Ovary (tissue), 7 donors: ENCODE measurements at regions not wholly inside any gene's neighbourhood (a gene's known extent, or its start where the extent isn't known, plus 50 kb on each side); places are given as distances from the start of the nearest gene placed in this dataset.

Experiments
- DNase-seq, 5 donors: peaks; one replicate each; pipeline ENCODE4 v3.0.0-alpha.2; 2019 to 2020
- H3K27ac ChIP-seq, 2 donors: fragments of 200-600 bp; one replicate each; pipeline versions ENCODE4 v1.5.1 to v1.8.0; 2019 to 2022
- H3K27me3 ChIP-seq: fragments of 200-600 bp; one replicate; pipeline ENCODE4 v1.8.0; 2022
- H3K36me3 ChIP-seq: fragments of 200-600 bp; sonication (generic); one replicate; pipeline ENCODE4 v1.5.1; 2019
- H3K4me1 ChIP-seq: one replicate; pipeline ENCODE4 v1.8.1; 2013; ENCODE audit warnings: mild to moderate bottlenecking, moderate library complexity; ENCODE audit not compliant: insufficient read depth
- H3K4me3 ChIP-seq: fragments of 200-600 bp; sonication (generic); one replicate; pipeline ENCODE4 v1.5.1; 2017
- H3K9me3 ChIP-seq, 2 donors: fragments of 200-600 bp in 1 of 2; sonication (generic) in 1 of 2; one replicate each; pipeline versions ENCODE4 v1.5.1 to v1.8.1; 2013 to 2019; ENCODE audit warnings: mild to moderate bottlenecking in 1 of 2, moderate library complexity in 1 of 2
- EP300 ChIP-seq: sonication (generic); formaldehyde crosslinking; IDR thresholded peaks from one replicate; pipeline ENCODE4 v1.6.1; 2017; ENCODE audit warnings: antibody characterized with exemption
- POLR2A ChIP-seq: fragments of 450-650 bp; IDR thresholded peaks from one replicate; pipeline ENCODE4 v1.6.1; 2017; ENCODE audit warnings: antibody characterized with exemption, mild to moderate bottlenecking, moderate library complexity
- WGBS, 3 donors: extraction: QIAGEN DNeasy Blood & Tissue Kit in 1 of 3; methylation state at CpG; one replicate each; pipeline versions ENCODE4 v1.1.5 to v1.1.7; 2013 to 2017; 5-methylcytosine and 5-hydroxymethylcytosine counted together
- intact Hi-C, 4 donors: fragments of 100-400 bp; cut with DNase I; formaldehyde crosslinking; loops; one replicate each; pipeline versions ENCODE4 v1.11.0 to v1.15.1; 2022 to 2023
- TF ChIP-seq, protein P1 (sequence below), 3 donors: fragments of 450-650 bp in 2 of 3; fragments of 200-600 bp in 1 of 3; IDR thresholded peaks; one replicate each; pipeline versions ENCODE4 v1.5.1 to v1.8.0; 2016 to 2022; ENCODE audit warnings: antibody characterized with exemption in 3 of 3, mild to moderate bottlenecking in 1 of 3
- donor health status: DM: no; HTN: no; CAD: no; lungs with moderate emphysema.
- donor health status: DM: no; HTN: no; CAD: no.
- donor health status: Bipolar disorder and iron deficiency.
- donor health status: DM: no; HTN: no; CAD: no.
- donor health status: DM: yes; HTN: yes; CAD: no.

DNA sequence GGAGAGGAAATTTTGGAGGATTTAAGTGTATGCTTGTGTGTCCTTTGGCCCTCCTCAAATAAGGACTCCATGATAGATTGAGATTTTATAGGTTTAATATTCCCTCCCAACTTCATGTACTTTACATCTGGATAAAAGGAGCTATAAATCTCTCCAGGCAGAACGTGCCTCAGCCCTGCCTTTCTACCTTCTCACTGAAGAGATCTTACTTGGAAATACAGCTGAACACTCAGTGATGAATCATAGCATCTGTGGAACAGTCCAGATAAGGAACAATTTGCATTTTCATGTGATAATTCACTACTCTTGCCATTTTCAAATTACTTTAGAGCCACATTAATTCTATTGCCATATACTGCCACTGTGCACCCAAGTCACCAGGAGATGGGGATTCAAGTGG is 364.6 kb upstream of the PODXL start:
- intact Hi-C loops = no loop called here
- H3K4me3 ChIP-seq = no peak overlapping the region
- WGBS, 3 donors = 0 to 9% (median 7%) methylated on average over 1 of the region's 1 CpG
- no peak overlapping the region for H3K27ac ChIP-seq
- H3K4me1 ChIP-seq = no peaks in the 10 kb centered on the region
- TF ChIP-seq, protein P1, sequence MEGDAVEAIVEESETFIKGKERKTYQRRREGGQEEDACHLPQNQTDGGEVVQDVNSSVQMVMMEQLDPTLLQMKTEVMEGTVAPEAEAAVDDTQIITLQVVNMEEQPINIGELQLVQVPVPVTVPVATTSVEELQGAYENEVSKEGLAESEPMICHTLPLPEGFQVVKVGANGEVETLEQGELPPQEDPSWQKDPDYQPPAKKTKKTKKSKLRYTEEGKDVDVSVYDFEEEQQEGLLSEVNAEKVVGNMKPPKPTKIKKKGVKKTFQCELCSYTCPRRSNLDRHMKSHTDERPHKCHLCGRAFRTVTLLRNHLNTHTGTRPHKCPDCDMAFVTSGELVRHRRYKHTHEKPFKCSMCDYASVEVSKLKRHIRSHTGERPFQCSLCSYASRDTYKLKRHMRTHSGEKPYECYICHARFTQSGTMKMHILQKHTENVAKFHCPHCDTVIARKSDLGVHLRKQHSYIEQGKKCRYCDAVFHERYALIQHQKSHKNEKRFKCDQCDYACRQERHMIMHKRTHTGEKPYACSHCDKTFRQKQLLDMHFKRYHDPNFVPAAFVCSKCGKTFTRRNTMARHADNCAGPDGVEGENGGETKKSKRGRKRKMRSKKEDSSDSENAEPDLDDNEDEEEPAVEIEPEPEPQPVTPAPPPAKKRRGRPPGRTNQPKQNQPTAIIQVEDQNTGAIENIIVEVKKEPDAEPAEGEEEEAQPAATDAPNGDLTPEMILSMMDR (IDR thresholded peaks at IDR 0.05) = no peak
- TF ChIP-seq EP300 (no peak), POLR2A (no peak)
- no peaks in the 10 kb centered on the region for H3K27me3 ChIP-seq
- no peak for DNase-seq
- H3K36me3 ChIP-seq = no peaks in the 10 kb centered on the region
- no peaks in the 10 kb centered on the region for H3K9me3 ChIP-seq

DNA sequence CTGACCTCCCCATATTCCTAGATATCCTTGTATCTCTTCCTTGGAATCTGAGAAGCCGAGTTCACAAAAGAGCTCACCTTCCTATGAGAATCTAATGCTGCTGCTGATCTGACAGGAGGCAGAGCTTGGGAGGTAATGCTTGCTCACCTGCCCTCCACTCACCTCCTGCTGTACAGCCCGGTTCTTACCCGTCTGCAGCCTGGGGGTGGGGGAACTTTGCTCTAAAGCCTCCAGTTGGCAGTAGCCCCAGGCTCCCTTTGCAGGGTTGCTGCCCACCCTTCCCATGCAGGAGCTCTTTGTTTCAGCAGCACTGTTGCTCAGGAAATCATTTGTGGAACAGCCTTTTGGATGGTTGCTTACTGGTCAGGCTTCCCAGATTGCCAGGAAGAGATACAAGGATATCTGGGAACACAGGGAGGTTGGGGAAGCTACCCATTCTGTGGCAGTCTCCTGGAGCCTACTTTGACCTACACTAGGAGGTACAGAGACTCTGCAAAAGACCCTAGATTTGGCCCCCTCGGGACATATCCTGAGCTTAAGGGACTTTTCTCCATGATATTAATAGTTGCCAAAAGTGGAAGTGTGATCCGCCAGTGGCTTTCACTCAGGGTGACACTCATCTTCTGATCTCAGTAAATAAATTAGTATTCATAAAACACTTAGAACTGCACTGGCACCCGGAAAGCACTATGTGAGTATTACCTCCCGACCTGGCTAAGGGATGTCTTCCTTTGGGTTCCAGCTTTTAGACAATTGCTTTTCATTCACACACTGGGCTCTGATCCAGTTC is 363.7 kb upstream of the PODXL start:
- Histone ChIP-seq H3K4me3 (no peak overlapping the region), H3K27ac (no peak overlapping the region), H3K36me3 (no peaks in the 10 kb centered on the region), H3K27me3 (no peaks in the 10 kb centered on the region), H3K9me3 (no peaks in the 10 kb centered on the region), H3K4me1 (no peaks in the 10 kb centered on the region)
- DNase-seq = no peak
- no peak for TF ChIP-seq POLR2A
- TF ChIP-seq EP300 = no peak
- TF ChIP-seq, protein P1 (IDR thresholded peaks at IDR 0.05) = no peak
- intact Hi-C loops = no loop called here
- 65 to 84% (median 69%) methylated on average over 7 of the region's 7 CpGs for WGBS, 3 donors

DNA sequence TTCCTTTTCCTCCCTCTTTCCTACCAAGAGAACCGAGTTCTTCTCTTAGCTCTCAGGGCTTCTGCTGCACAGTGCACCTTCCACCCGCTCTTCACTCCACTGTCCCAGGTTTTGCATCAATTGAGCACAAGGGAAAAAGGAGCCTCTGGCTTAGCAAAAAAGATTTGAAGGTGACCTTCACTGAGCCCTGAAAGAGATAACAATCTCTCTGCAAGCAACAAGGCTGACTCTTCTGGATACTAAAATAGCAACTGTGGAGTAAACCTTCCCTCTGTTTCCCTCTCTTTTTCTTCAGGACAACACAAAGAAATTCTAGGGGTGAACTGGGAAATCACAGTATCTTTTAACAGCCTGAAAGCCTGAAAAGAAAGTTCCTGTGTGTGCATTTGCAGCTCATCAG is 354.7 kb upstream of the PODXL start:
- DNase-seq = no peak
- 71 to 79% (median 74%) methylated on average over 2 of the region's 2 CpGs for WGBS, 3 donors
- Histone ChIP-seq H3K36me3 (no peaks in the 10 kb centered on the region), H3K27ac (no peak overlapping the region), H3K4me3 (no peak overlapping the region), H3K9me3 (peaks cover 0 to 3% of the 10 kb centered on the region in 2 donors), H3K4me1 (peaks cover 2% of the 10 kb centered on the region), H3K27me3 (no peaks in the 10 kb centered on the region)
- TF ChIP-seq, protein P1 (IDR thresholded peaks at IDR 0.05) = no peak
- TF ChIP-seq POLR2A (no peak), EP300 (no peak)
- intact Hi-C loops = no loop called here

DNA sequence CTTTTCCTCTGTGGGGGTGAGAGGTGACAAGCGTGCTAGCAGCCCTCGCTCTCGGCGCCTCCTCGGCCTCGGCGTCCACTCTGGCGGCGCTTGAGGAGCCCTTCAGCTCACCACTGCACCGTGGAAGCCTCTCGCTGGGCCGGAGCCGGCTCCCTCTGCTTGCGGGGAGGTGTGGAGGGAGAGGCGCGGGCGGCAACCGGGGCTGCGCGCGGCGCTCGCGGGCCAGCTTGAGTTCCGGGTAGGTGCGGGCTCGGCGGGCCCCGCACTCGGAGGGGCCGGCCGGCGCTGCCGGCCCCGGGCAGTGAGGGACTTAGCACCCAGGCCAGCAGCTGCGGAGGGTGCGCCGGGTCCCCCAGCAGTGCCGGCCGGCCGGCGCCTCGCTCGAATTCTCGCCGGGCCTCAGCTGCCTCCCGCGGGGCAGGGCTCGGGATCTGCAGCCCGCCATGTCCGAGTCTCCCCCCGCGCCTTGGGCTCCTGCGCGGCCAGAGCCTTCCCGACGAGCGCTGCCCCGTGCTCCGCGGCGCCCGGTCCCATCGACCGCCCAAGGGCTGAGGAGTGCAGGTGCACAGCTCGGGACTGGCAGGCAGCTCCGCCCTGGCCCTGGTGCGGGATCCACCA is 352.8 kb upstream of the PODXL start:
- Histone ChIP-seq H3K4me3 (peak overlapping the region; percentile 22), H3K9me3 (peaks cover 0 to 3% of the 10 kb centered on the region in 2 donors), H3K36me3 (no peaks in the 10 kb centered on the region), H3K27me3 (no peaks in the 10 kb centered on the region), H3K27ac (no peak overlapping the region), H3K4me1 (peaks cover 2% of the 10 kb centered on the region)
- TF ChIP-seq, protein P1 (IDR thresholded peaks at IDR 0.05) = no peak
- TF ChIP-seq EP300 (no peak), POLR2A (no peak)
- no peak for DNase-seq
- intact Hi-C loops = no loop called here
- 10 to 20% (median 14%) methylated on average over 18 to 68 of the region's 68 CpGs for WGBS, 3 donors
